B cell (primary cell): ENCODE measurements at regions not wholly inside any gene's neighbourhood (a gene's known extent, or its start where the extent isn't known, plus 50 kb on each side); places are given as distances from the start of the nearest gene placed in this dataset.

ENCODE experiments used
- ATAC-seq: fragments of 200-7000 bp; cut with Tn5 transposase; one replicate; pipeline ENCODE4 v1.10.0; 2021; ENCODE audit warnings: low read depth, mild to moderate bottlenecking, moderate number of reproducible peaks, moderate library complexity
- CTCF ChIA-PET: fragments of 350-600 bp; sonication (Branson Sonifier 250); formaldehyde crosslinking; loops from one replicate; lab custom pipeline; 2021; ENCODE audit warnings: antibody characterized with exemption, inconsistent platforms; lab: Charles Lee
- POLR2A ChIA-PET: fragments of 350-600 bp; sonication (Branson Sonifier 250); formaldehyde crosslinking; loops from one replicate; lab custom pipeline; 2021; ENCODE audit warnings: antibody characterized with exemption; lab: Charles Lee
- DNase-seq: peaks from one replicate; pipeline ENCODE4 v3.0.0; 2013
- H2AFZ ChIP-seq: 2 replicates; pipeline ENCODE4 v1.6.1; 2012; ENCODE audit warnings: mild to moderate bottlenecking, low read depth, low read length; ENCODE audit not compliant: insufficient read depth, poor library complexity, severe bottlenecking
- H3K27ac ChIP-seq, 2 donors: 1 replicate in 1 of 2; 2 replicates in 1 of 2; pipeline ENCODE4 v1.5.1; 2012 to 2013; ENCODE audit warnings: low read length in 2 of 2, mild to moderate bottlenecking in 2 of 2, moderate library complexity in 1 of 2
- H3K27me3 ChIP-seq, 4 experiments: fragments of 200-600 bp in 1 of 4; sonication (generic) in 1 of 4; replicated peaks in 1 of 4; 1 replicate in 2 of 4; 2 replicates in 2 of 4; pipeline versions ENCODE4 v1.6.1 to v1.7.0; 2013 to 2016; ENCODE audit warnings: low read length in 3 of 4, mild to moderate bottlenecking in 2 of 4, mixed read lengths in 1 of 4, moderate library complexity in 1 of 4; ENCODE audit not compliant: insufficient read depth in 4 of 4, control insufficient read depth in 3 of 4; ENCODE audit errors: control extremely low read depth in 1 of 4
- H3K36me3 ChIP-seq, 2 experiments: replicated peaks in 1 of 2; 1 replicate in 1 of 2; 2 replicates in 1 of 2; pipeline versions ENCODE4 v1.6.1 to v1.7.1; 2013; ENCODE audit warnings: low read length in 1 of 2; ENCODE audit not compliant: insufficient read depth in 2 of 2, control insufficient read depth in 1 of 2; ENCODE audit errors: control extremely low read depth in 1 of 2, extremely low read depth in 1 of 2
- H3K4me1 ChIP-seq, 2 donors: fragments of 200-600 bp in 1 of 2; sonication (generic) in 1 of 2; 1 replicate in 1 of 2; 2 replicates in 1 of 2; pipeline versions ENCODE4 v1.5.1 to v1.6.1; 2013 to 2017; ENCODE audit warnings: low read length in 2 of 2; ENCODE audit not compliant: control insufficient read depth in 2 of 2, insufficient read depth in 2 of 2
- H3K4me2 ChIP-seq: replicated peaks from 2 replicates; pipeline ENCODE3; 2012; ENCODE audit warnings: mild to moderate bottlenecking, low read depth, low read length; ENCODE audit not compliant: poor library complexity, severe bottlenecking
- H3K4me3 ChIP-seq, 5 experiments: fragments of 200-600 bp in 1 of 5; sonication (generic) in 1 of 5; 1 replicate in 3 of 5; 2 replicates in 2 of 5; pipeline versions ENCODE4 v1.5.1 to v1.7.0; 2011 to 2016; ENCODE audit warnings: low read length in 4 of 5, mild to moderate bottlenecking in 4 of 5, low read depth in 2 of 5, control low read depth in 1 of 5, moderate library complexity in 1 of 5; ENCODE audit not compliant: insufficient read depth in 1 of 5; ENCODE audit errors: control extremely low read depth in 1 of 5, extremely low read depth in 1 of 5
- H3K79me2 ChIP-seq: fragments of 200-600 bp; sonication (generic); one replicate; pipeline ENCODE4 v1.6.0; 2016; ENCODE audit warnings: low read length; ENCODE audit not compliant: control insufficient read depth, insufficient read depth
- H3K9ac ChIP-seq: fragments of 200-600 bp; sonication (generic); 2 replicates; pipeline ENCODE4 v1.6.1; 2017; ENCODE audit warnings: mild to moderate bottlenecking, low read length, moderate library complexity
- H3K9me3 ChIP-seq, 3 donors: one replicate each; pipeline versions ENCODE4 v1.6.1 to v1.7.1; 2013; ENCODE audit warnings: low read length in 2 of 3; ENCODE audit not compliant: control insufficient read depth in 2 of 3, insufficient read depth in 1 of 3; ENCODE audit errors: control extremely low read depth in 1 of 3
- H4K20me1 ChIP-seq: 2 replicates; pipeline ENCODE4 v1.6.0; 2012; ENCODE audit warnings: mild to moderate bottlenecking, low read length; ENCODE audit not compliant: insufficient read depth, control insufficient read depth, poor library complexity, severe bottlenecking
- H3K27ac Mint-ChIP-seq: one replicate; pipeline ENCODE4 v1.8.0; 2021; ENCODE audit warnings: mixed read lengths
- H3K27me3 Mint-ChIP-seq: one replicate; pipeline ENCODE4 v1.8.0; 2021; ENCODE audit warnings: mixed read lengths
- H3K4me1 Mint-ChIP-seq: one replicate; pipeline ENCODE4 v1.8.0; 2021; ENCODE audit warnings: mixed read lengths
- H3K4me3 Mint-ChIP-seq: one replicate; pipeline ENCODE4 v1.8.0; 2021; ENCODE audit warnings: mixed read lengths
- H3K9me3 Mint-ChIP-seq: one replicate; pipeline ENCODE4 v1.8.0; 2022; ENCODE audit warnings: mixed read lengths; ENCODE audit not compliant: insufficient read depth
- EZH2 ChIP-seq: IDR thresholded peaks from 2 replicates; pipeline ENCODE4 v1.6.1; 2012; ENCODE audit warnings: borderline replicate concordance, low read depth, mild to moderate bottlenecking, moderate library complexity, low read length; ENCODE audit not compliant: insufficient read depth, poor library complexity, severe bottlenecking
- whole genome bisulfite sequencing: methylation state at CpG from one replicate; pipeline ENCODE4 v1.1.5; 2013; ENCODE audit warnings: missing lambda C conversion rate; ENCODE audit not compliant: insufficient coverage; 5-methylcytosine and 5-hydroxymethylcytosine counted together
- intact Hi-C: fragments of 100-400 bp; cut with micrococcal nuclease; formaldehyde crosslinking; loops from one replicate; pipeline ENCODE4 v1.10.0; 2022
- TF ChIP-seq, protein P1 (sequence below): fragments of 200-600 bp; IDR thresholded peaks from one replicate; pipeline ENCODE4 v1.8.0; 2022; ENCODE audit warnings: antibody characterized with exemption, mild to moderate bottlenecking

DNA sequence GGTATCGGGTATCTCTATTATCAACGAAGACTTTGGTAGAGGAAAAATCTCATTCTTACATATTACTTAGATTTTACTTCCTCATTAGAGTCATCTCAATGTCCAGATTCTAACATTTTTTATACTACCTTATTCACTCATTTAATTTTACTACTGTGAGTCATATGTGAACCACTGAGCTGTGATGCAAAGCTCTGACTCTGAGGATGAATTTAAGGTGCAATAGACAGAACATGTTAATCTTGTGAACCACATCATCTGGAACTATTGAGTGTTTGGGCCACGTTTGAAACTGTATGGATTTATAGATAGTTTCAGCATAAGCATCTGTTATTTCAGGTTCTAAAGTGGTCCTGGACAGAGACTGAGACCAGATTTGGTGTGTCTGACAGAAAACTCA is 78.4 kb downstream of the PWWP3B start:
- ATAC-seq = no peak
- Mint-ChIP-seq H3K9me3 (no peaks in the 10 kb centered on the region), H3K4me1 (no peaks in the 10 kb centered on the region), H3K4me3 (no peak overlapping the region), H3K27me3 (no peaks in the 10 kb centered on the region), H3K27ac (no peak overlapping the region)
- no CpG with 5 or more reads among the region's 3 CpGs for WGBS
- Histone ChIP-seq H3K79me2 (no peaks in the 10 kb centered on the region), H3K27ac (no peak overlapping the region), H4K20me1 (no peaks in the 10 kb centered on the region), H3K27me3 (no peaks in the 10 kb centered on the region), H3K4me2 (no peak overlapping the region), H3K36me3 (no peaks in the 10 kb centered on the region), H2AFZ (no peak overlapping the region), H3K9ac (no peak overlapping the region), H3K9me3 (no peaks in the 10 kb centered on the region), H3K4me1 (no peaks in the 10 kb centered on the region), H3K4me3 (no peak overlapping the region)
- intact Hi-C loops = no loop called here
- TF ChIP-seq EZH2 = no peak
- TF ChIP-seq, protein P1, sequence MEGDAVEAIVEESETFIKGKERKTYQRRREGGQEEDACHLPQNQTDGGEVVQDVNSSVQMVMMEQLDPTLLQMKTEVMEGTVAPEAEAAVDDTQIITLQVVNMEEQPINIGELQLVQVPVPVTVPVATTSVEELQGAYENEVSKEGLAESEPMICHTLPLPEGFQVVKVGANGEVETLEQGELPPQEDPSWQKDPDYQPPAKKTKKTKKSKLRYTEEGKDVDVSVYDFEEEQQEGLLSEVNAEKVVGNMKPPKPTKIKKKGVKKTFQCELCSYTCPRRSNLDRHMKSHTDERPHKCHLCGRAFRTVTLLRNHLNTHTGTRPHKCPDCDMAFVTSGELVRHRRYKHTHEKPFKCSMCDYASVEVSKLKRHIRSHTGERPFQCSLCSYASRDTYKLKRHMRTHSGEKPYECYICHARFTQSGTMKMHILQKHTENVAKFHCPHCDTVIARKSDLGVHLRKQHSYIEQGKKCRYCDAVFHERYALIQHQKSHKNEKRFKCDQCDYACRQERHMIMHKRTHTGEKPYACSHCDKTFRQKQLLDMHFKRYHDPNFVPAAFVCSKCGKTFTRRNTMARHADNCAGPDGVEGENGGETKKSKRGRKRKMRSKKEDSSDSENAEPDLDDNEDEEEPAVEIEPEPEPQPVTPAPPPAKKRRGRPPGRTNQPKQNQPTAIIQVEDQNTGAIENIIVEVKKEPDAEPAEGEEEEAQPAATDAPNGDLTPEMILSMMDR = no peak
- CTCF ChIA-PET = no interaction called here
- DNase-seq = no peak
- POLR2A ChIA-PET = no interaction called here

DNA sequence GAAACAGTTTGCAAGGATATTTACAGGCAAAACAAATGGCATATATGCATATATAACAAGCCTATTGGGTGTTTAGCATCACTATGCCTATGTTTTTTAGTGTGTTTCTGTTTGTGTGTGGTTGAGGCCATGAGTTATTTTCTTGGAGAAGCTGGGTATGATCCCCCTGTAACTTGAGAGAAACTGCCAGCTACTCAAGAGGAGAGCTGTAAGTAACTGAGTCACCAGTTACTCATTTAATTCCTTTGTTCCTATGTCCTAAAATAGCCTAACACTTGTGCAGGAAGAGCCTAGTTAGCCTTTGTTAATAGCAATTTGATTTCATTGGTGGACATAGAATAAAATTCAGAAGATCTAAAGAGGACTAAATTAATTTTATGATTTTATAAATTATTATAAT is 79.1 kb downstream of the PWWP3B start:
- Mint-ChIP-seq H3K27me3 (no peaks in the 10 kb centered on the region), H3K27ac (no peak overlapping the region), H3K4me3 (no peak overlapping the region), H3K9me3 (no peaks in the 10 kb centered on the region), H3K4me1 (no peaks in the 10 kb centered on the region)
- DNase-seq (no peak), ATAC-seq (no peak)
- CTCF ChIA-PET = no interaction called here
- intact Hi-C loops = no loop called here
- H3K4me1 ChIP-seq = no peaks in the 10 kb centered on the region
- H3K79me2 ChIP-seq = no peaks in the 10 kb centered on the region
- H2AFZ ChIP-seq = no peak overlapping the region
- H3K4me2 ChIP-seq = no peak overlapping the region
- H3K36me3 ChIP-seq = no peaks in the 10 kb centered on the region
- H3K9ac ChIP-seq = no peak overlapping the region
- POLR2A ChIA-PET = no interaction called here
- H3K9me3 ChIP-seq = no peaks in the 10 kb centered on the region
- TF ChIP-seq, protein P1 = no peak
- no peak for TF ChIP-seq EZH2
- no peaks in the 10 kb centered on the region for H3K27me3 ChIP-seq
- no peaks in the 10 kb centered on the region for H4K20me1 ChIP-seq
- H3K4me3 ChIP-seq = no peak overlapping the region
- H3K27ac ChIP-seq = no peak overlapping the region
